HL-60 (cell line): ENCODE measurements at regions not wholly inside any gene's neighbourhood (a gene's known extent, or its start where the extent isn't known, plus 50 kb on each side); places are given as distances from the start of the nearest gene placed in this dataset.

Experiments used
- CTCF ChIP-seq: IDR thresholded peaks from one replicate; pipeline ENCODE4 v1.5.1; 2011; ENCODE audit warnings: low read length, control low read depth, inconsistent platforms; ENCODE audit not compliant: insufficient read depth
- POLR2AphosphoS5 ChIP-seq: IDR thresholded peaks from 2 replicates; pipeline ENCODE4 v1.6.1; 2012; ENCODE audit warnings: low read depth
- TF ChIP-seq, protein P1 (sequence below): IDR thresholded peaks from 2 replicates; pipeline ENCODE4 v1.6.1; 2012; ENCODE audit warnings: low read depth; ENCODE audit not compliant: insufficient replicate concordance

DNA sequence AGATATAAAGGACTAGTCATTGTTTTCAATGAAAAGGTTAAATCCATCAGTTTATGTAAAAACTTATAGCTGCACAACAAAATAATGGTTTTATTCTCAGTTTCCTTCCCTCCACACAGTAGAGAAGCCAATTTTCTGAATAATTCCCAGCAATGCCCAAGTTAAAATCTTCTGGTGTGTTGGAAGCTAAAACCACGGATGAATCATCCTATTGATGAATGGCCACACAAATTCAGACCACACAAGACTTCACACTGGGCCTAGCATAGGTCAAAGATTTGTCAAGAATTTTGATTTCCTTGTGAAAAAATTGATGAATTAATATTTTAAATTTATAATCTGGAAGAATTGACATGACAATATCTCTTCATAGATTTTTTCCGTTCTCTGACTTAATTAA, 617.6 kb downstream of the INHBA start:
- no peak for TF ChIP-seq CTCF
- TF ChIP-seq POLR2AphosphoS5: no peak
- TF ChIP-seq, protein P1, sequence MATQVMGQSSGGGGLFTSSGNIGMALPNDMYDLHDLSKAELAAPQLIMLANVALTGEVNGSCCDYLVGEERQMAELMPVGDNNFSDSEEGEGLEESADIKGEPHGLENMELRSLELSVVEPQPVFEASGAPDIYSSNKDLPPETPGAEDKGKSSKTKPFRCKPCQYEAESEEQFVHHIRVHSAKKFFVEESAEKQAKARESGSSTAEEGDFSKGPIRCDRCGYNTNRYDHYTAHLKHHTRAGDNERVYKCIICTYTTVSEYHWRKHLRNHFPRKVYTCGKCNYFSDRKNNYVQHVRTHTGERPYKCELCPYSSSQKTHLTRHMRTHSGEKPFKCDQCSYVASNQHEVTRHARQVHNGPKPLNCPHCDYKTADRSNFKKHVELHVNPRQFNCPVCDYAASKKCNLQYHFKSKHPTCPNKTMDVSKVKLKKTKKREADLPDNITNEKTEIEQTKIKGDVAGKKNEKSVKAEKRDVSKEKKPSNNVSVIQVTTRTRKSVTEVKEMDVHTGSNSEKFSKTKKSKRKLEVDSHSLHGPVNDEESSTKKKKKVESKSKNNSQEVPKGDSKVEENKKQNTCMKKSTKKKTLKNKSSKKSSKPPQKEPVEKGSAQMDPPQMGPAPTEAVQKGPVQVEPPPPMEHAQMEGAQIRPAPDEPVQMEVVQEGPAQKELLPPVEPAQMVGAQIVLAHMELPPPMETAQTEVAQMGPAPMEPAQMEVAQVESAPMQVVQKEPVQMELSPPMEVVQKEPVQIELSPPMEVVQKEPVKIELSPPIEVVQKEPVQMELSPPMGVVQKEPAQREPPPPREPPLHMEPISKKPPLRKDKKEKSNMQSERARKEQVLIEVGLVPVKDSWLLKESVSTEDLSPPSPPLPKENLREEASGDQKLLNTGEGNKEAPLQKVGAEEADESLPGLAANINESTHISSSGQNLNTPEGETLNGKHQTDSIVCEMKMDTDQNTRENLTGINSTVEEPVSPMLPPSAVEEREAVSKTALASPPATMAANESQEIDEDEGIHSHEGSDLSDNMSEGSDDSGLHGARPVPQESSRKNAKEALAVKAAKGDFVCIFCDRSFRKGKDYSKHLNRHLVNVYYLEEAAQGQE: no peak
